SK-N-SH (cell line): ENCODE measurements at regions not wholly inside any gene's neighbourhood (a gene's known extent, or its start where the extent isn't known, plus 50 kb on each side); places are given as distances from the start of the nearest gene placed in this dataset.

Experiments used
- CTCF ChIA-PET: fragments of 300-600, 350-600 bp; formaldehyde crosslinking; extraction: SDS; loops from one replicate; lab custom pipeline; 2021; lab: Yijun Ruan, JAX
- POLR2A ChIA-PET: fragments of 350-600 bp; sonication (Branson Sonifier 250); formaldehyde crosslinking; extraction: SDS; loops from one replicate; lab custom pipeline; 2020; ENCODE audit warnings: antibody characterized with exemption, inconsistent platforms; lab: Yijun Ruan, JAX
- DNase-seq: peaks from one replicate; pipeline ENCODE4 v3.0.0; 2012
- H2AFZ ChIP-seq: fragments of 200-600 bp; sonication (generic); 2 replicates; pipeline ENCODE4 v1.8.1; 2016; ENCODE audit warnings: antibody characterized with exemption, mild to moderate bottlenecking, low read depth
- H3F3A ChIP-seq: fragments of 200-600 bp; sonication (generic); replicated peaks from 2 replicates; pipeline ENCODE3; 2016; ENCODE audit warnings: antibody characterized with exemption, mild to moderate bottlenecking; ENCODE audit not compliant: insufficient read depth
- H3K27ac ChIP-seq, 2 experiments: fragments of 200-500 bp in 1 of 2; fragments of 200-600 bp in 1 of 2; sonication (Bioruptor generic) in 1 of 2; sonication (generic), shearing (Covaris generic) in 1 of 2; 2 replicates each; pipeline versions ENCODE4 v1.5.1 to v1.6.1; 2014 to 2016; ENCODE audit warnings: low read depth in 2 of 2, inconsistent platforms in 1 of 2, low read length in 1 of 2, mild to moderate bottlenecking in 1 of 2, mixed read lengths in 1 of 2
- H3K27me3 ChIP-seq: fragments of 200-600 bp; sonication (generic), shearing (Covaris generic); 2 replicates; pipeline ENCODE4 v1.6.1; 2016; ENCODE audit warnings: mixed run types; ENCODE audit not compliant: insufficient read depth
- H3K36me3 ChIP-seq, 2 experiments: fragments of 200-500 bp in 1 of 2; fragments of 200-600 bp in 1 of 2; sonication (Bioruptor generic) in 1 of 2; sonication (generic) in 1 of 2; replicated peaks in 1 of 2; 2 replicates each; pipeline versions ENCODE3 to v1.5.1; 2014 to 2016; ENCODE audit warnings: low read length in 1 of 2, mild to moderate bottlenecking in 1 of 2; ENCODE audit not compliant: insufficient read depth in 2 of 2, control insufficient read depth in 1 of 2
- H3K4me1 ChIP-seq, 2 experiments: fragments of 200-500 bp in 1 of 2; fragments of 200-600 bp in 1 of 2; sonication (Bioruptor generic) in 1 of 2; sonication (generic), shearing (Covaris generic) in 1 of 2; 2 replicates each; pipeline versions ENCODE4 v1.5.1 to v1.6.1; 2014 to 2016; ENCODE audit warnings: low read depth in 1 of 2, low read length in 1 of 2, mixed run types in 1 of 2; ENCODE audit not compliant: insufficient read depth in 2 of 2, control insufficient read depth in 1 of 2
- H3K4me2 ChIP-seq: fragments of 200-600 bp; sonication (generic), shearing (Covaris generic); 2 replicates; pipeline ENCODE4 v1.6.1; 2017; ENCODE audit warnings: mixed run types
- H3K4me3 ChIP-seq, 2 experiments: fragments of 200-500 bp in 1 of 2; fragments of 200-600 bp in 1 of 2; sonication (Bioruptor generic) in 1 of 2; sonication (generic), shearing (Covaris generic) in 1 of 2; 2 replicates each; pipeline versions ENCODE4 v1.5.1 to v1.8.1; 2014 to 2016; ENCODE audit warnings: low read depth in 2 of 2, inconsistent platforms in 1 of 2, low read length in 1 of 2, mild to moderate bottlenecking in 1 of 2, mixed read lengths in 1 of 2, moderate library complexity in 1 of 2
- H3K79me2 ChIP-seq: fragments of 200-600 bp; sonication (generic); 2 replicates; pipeline ENCODE4 v1.8.1; 2017; ENCODE audit warnings: mild to moderate bottlenecking; ENCODE audit not compliant: insufficient read depth
- H3K9ac ChIP-seq: fragments of 200-600 bp; sonication (generic); 2 replicates; pipeline ENCODE4 v1.6.1; 2017; ENCODE audit warnings: mixed run types
- H3K9me2 ChIP-seq: fragments of 200-600 bp; sonication (generic); 2 replicates; pipeline ENCODE4 v1.6.1; 2017; ENCODE audit warnings: mixed run types
- H3K9me3 ChIP-seq: fragments of 200-600 bp; sonication (generic); 2 replicates; pipeline ENCODE4 v1.6.1; 2017; ENCODE audit warnings: mixed run types, mild to moderate bottlenecking, moderate library complexity
- H4K20me1 ChIP-seq: fragments of 200-600 bp; sonication (generic); 2 replicates; pipeline ENCODE4 v1.6.1; 2017; ENCODE audit warnings: mild to moderate bottlenecking, mixed run types; ENCODE audit not compliant: insufficient read depth
- CHD2 ChIP-seq: fragments of 150-350 bp; IDR thresholded peaks from 2 replicates; pipeline ENCODE4 v1.6.1; 2018; ENCODE audit warnings: low read length; ENCODE audit not compliant: partially characterized antibody
- CTCF ChIP-seq: fragments of 200-600 bp; sonication (generic); IDR thresholded peaks from 2 replicates; pipeline ENCODE4 v1.6.1; 2017; ENCODE audit warnings: antibody characterized with exemption, mild to moderate bottlenecking, moderate library complexity
- ELF1 ChIP-seq: IDR thresholded peaks from 2 replicates; pipeline ENCODE4 v1.4.0; 2012
- FOSL2 ChIP-seq: IDR thresholded peaks from 2 replicates; pipeline ENCODE4 v1.4.0; 2012; ENCODE audit warnings: low read depth, mild to moderate bottlenecking, moderate library complexity, borderline replicate concordance
- GABPA ChIP-seq: IDR thresholded peaks from 2 replicates; pipeline ENCODE4 v1.4.0; 2012; ENCODE audit warnings: low read depth, mild to moderate bottlenecking
- GATA2 ChIP-seq: sonication (generic); formaldehyde crosslinking; IDR thresholded peaks from 2 replicates; pipeline ENCODE4 v1.5.0; 2020; ENCODE audit warnings: mild to moderate bottlenecking, missing genetic modification reagents
- NRF1 ChIP-seq: IDR thresholded peaks from 2 replicates; pipeline ENCODE4 v1.6.1; 2012; ENCODE audit warnings: low read depth, mild to moderate bottlenecking, low read length
- PBX3 ChIP-seq: IDR thresholded peaks from 2 replicates; pipeline ENCODE4; 2012
- POLR2AphosphoS5 ChIP-seq: IDR thresholded peaks from 2 replicates; pipeline ENCODE4 v1.6.1; 2012; ENCODE audit warnings: low read depth, low read length
- RCOR1 ChIP-seq: fragments of 150-350 bp; IDR thresholded peaks from 2 replicates; pipeline ENCODE4 v1.6.1; 2017; ENCODE audit warnings: antibody characterized with exemption, low read length
- SIN3A ChIP-seq: IDR thresholded peaks from 2 replicates; pipeline ENCODE4 v1.6.1; 2012; ENCODE audit warnings: low read depth, mild to moderate bottlenecking, low read length, moderate library complexity, borderline replicate concordance
- SMC3 ChIP-seq: IDR thresholded peaks from 2 replicates; pipeline ENCODE4 v1.6.1; 2012; ENCODE audit warnings: low read depth, low read length, improper control_type of control experiment
- TCF12 ChIP-seq: IDR thresholded peaks from 2 replicates; pipeline ENCODE4 v1.4.0; 2012
- TEAD4 ChIP-seq: IDR thresholded peaks from 2 replicates; pipeline ENCODE4 v1.4.0; 2012; ENCODE audit warnings: mild to moderate bottlenecking, borderline replicate concordance; ENCODE audit not compliant: insufficient read depth
- USF2 ChIP-seq: fragments of 150-350 bp; IDR thresholded peaks from 2 replicates; pipeline ENCODE4 v1.6.1; 2017; ENCODE audit warnings: antibody characterized with exemption, low read length, low read depth, borderline replicate concordance
- YY1 ChIP-seq: IDR thresholded peaks from 2 replicates; pipeline ENCODE4 v1.4.0; 2012; ENCODE audit warnings: low read depth, mild to moderate bottlenecking
- WGBS: methylation state at CpG from one replicate; pipeline ENCODE4 v1.1.6; 2017; ENCODE audit warnings: low lambda C conversion rate; 5-methylcytosine and 5-hydroxymethylcytosine counted together
- TF ChIP-seq, protein P1 (sequence below): IDR thresholded peaks from 2 replicates; pipeline ENCODE4 v1.6.1; 2012; ENCODE audit warnings: mild to moderate bottlenecking, low read depth, low read length, moderate library complexity
- TF ChIP-seq, protein P2 (sequence below): IDR thresholded peaks from 2 replicates; pipeline ENCODE4 v1.4.0; 2012; ENCODE audit warnings: low read depth
- TF ChIP-seq, protein P3 (sequence below): IDR thresholded peaks from 2 replicates; pipeline ENCODE4 v1.4.0; 2012; ENCODE audit warnings: low read depth, borderline replicate concordance

DNA sequence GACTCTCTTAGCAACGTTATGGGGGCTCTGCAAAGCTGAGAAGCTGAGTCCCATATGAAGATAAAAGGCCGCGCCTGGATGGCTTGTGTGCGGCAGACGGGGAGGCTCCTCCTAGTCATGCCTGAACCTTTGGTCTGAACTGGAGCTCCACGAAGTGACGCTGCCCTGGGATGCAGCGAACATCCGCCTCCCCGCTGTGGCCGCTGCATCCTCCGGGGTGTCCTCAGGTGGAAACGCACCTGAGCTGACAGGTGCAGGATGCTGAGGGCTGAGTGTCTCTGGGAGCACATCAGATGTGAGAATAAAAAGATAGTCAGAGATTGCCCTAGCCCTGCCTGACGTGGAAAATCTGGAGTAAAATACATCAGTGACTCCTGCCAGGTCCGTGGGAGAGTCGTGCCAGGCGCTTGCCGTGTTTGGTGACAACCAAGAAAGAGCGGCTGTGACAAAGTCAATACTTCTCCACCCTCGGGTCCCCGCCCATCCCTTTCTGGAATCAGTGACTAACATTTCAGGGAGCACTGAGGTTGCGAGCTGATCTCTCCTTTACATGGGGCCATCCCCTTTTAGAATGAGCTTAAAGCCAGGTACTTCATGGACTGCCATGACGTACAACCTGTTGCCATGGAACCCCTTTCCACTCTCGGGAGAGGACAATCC, 162.8 kb upstream of the AFDN start (continued):
- TF ChIP-seq, protein P1, sequence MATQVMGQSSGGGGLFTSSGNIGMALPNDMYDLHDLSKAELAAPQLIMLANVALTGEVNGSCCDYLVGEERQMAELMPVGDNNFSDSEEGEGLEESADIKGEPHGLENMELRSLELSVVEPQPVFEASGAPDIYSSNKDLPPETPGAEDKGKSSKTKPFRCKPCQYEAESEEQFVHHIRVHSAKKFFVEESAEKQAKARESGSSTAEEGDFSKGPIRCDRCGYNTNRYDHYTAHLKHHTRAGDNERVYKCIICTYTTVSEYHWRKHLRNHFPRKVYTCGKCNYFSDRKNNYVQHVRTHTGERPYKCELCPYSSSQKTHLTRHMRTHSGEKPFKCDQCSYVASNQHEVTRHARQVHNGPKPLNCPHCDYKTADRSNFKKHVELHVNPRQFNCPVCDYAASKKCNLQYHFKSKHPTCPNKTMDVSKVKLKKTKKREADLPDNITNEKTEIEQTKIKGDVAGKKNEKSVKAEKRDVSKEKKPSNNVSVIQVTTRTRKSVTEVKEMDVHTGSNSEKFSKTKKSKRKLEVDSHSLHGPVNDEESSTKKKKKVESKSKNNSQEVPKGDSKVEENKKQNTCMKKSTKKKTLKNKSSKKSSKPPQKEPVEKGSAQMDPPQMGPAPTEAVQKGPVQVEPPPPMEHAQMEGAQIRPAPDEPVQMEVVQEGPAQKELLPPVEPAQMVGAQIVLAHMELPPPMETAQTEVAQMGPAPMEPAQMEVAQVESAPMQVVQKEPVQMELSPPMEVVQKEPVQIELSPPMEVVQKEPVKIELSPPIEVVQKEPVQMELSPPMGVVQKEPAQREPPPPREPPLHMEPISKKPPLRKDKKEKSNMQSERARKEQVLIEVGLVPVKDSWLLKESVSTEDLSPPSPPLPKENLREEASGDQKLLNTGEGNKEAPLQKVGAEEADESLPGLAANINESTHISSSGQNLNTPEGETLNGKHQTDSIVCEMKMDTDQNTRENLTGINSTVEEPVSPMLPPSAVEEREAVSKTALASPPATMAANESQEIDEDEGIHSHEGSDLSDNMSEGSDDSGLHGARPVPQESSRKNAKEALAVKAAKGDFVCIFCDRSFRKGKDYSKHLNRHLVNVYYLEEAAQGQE: no peak
- TF ChIP-seq ELF1: no peak
- TF ChIP-seq FOSL2: no peak
- TF ChIP-seq GABPA: no peak
- no peak for TF ChIP-seq PBX3
- TF ChIP-seq GATA2 (CRISPR knock-in tag): no peak
- TF ChIP-seq POLR2AphosphoS5: no peak
- TF ChIP-seq CHD2: no peak
- TF ChIP-seq TEAD4: no peak
- TF ChIP-seq YY1: no peak

DNA sequence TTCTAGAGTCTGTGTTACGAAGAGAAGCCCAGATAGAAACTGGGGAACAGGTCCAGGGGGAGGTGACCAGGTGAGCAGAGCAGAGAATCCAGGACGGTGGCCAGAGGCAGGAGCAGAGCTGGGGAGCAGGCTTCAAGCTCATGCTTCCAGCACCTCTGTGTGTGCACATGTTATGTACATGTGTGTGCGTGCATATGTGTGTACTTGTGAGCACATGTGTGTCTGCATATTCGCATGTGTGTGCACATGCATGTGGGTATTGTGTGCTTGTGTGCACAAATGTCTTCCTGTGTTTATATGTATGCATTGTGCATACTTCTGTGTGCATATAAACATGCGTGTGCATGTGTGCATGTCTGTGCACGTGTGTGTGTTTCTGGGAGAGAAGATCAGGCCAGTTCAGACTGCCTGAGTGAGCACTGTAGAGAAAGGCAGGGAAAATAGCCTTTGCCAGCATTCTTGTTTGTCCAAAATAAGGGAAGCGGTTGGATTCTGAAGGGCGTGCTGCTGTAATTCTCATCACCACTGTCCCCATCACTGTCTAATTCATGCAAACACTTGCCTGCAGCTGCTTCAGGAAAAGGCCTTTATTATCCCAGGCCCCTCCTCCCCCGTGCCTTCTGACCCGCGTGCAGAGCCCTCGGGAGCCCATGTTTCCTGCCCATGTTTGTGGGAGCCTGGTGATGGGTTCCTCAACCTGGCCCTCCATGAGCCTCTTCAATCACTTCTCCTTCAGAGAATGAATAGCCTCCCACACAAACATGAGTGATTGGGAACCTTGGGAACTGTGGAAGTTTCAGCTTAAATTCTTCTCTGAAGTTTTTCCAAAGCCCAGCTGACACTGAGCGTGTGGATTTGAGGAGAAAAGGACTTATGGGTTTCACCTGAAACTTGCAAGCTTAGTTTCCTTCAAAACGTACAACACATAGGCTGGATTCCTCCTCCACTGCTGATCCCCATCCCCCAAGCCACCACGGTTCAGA, 161.7 kb upstream of the AFDN start:
- DNase-seq: no peak
- Histone ChIP-seq H3K9me2 (no peaks in the 10 kb centered on the region), H3K9ac (no peak overlapping the region), H2AFZ (no peak overlapping the region), H3K9me3 (no peaks in the 10 kb centered on the region), H3K4me2 (no peak overlapping the region), H3F3A (no peaks in the 10 kb centered on the region), H3K27me3 (no peaks in the 10 kb centered on the region), H3K36me3 (no peaks in the 10 kb centered on the region), H4K20me1 (no peaks in the 10 kb centered on the region), H3K4me1 (peaks cover 0 to 4% of the 10 kb centered on the region in 2 experiments; a peak in 1 of 4 replicates), H3K4me3 (no peak overlapping the region), H3K79me2 (no peaks in the 10 kb centered on the region), H3K27ac (no peak overlapping the region)
- CTCF ChIA-PET: interaction anchor here (0.6 kb wide), 1 partner anchor 1223 kb away, joined by 3 read pairs; no protein-coding TSS in a partner anchor
- 52% methylated on average over 15 of the region's 15 CpGs for WGBS
- POLR2A ChIA-PET: no interaction called here
- TF ChIP-seq SMC3 (no peak), TCF12 (no peak), ELF1 (no peak), CTCF (no peak), YY1 (no peak), FOSL2 (no peak), CHD2 (no peak), RCOR1 (no peak), USF2 (no peak), NRF1 (no peak), POLR2AphosphoS5 (no peak), SIN3A (no peak)
- TF ChIP-seq, protein P2, sequence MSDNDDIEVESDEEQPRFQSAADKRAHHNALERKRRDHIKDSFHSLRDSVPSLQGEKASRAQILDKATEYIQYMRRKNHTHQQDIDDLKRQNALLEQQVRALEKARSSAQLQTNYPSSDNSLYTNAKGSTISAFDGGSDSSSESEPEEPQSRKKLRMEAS: no peak
- TF ChIP-seq, protein P3, sequence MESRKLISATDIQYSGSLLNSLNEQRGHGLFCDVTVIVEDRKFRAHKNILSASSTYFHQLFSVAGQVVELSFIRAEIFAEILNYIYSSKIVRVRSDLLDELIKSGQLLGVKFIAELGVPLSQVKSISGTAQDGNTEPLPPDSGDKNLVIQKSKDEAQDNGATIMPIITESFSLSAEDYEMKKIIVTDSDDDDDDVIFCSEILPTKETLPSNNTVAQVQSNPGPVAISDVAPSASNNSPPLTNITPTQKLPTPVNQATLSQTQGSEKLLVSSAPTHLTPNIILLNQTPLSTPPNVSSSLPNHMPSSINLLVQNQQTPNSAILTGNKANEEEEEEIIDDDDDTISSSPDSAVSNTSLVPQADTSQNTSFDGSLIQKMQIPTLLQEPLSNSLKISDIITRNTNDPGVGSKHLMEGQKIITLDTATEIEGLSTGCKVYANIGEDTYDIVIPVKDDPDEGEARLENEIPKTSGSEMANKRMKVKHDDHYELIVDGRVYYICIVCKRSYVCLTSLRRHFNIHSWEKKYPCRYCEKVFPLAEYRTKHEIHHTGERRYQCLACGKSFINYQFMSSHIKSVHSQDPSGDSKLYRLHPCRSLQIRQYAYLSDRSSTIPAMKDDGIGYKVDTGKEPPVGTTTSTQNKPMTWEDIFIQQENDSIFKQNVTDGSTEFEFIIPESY: no peak
